Stimulated activated CD4-positive, alpha-beta T cell treated with anti-CD3 and anti-CD28 coated beads, Interleukin-2, amount 100 ng/mL, for 24 hours (primary cell): ENCODE measurements at regions not wholly inside any gene's neighbourhood (a gene's known extent, or its start where the extent isn't known, plus 50 kb on each side); places are given as distances from the start of the nearest gene placed in this dataset.
"Not testable (repeated sequence)": the region's sequence is repeated elsewhere in the genome, so short reads cannot be mapped to it uniquely, and the experiment has no call there.

Source experiments
- DNase-seq, 2 donors: peaks; one replicate each; pipeline ENCODE4 v3.0.0-alpha.2; 2020

GRCh38 chr4:132097041-132097440 lies 1052.1 kb upstream of the PCDH10 start:
- DNase-seq = no peak

- no peak for DNase-seq
These were observed 1047.6 kb upstream of the PCDH10 start for GRCh38 chr4:132101526-132101925.

- no peak for DNase-seq
These were observed 1040.3 kb upstream of the PCDH10 start for GRCh38 chr4:132108784-132109183.

- no peak for DNase-seq
These were observed 1034.2 kb upstream of the PCDH10 start for GRCh38 chr4:132114885-132115284.

GRCh38 chr4:132122741-132123140 lies 1026.4 kb upstream of the PCDH10 start:
- not testable (repeated sequence) for DNase-seq

GRCh38 chr4:132123870-132124623 lies 1025.0 kb upstream of the PCDH10 start:
- DNase-seq = no peak

- no peak for DNase-seq
These were observed 1024.5 kb upstream of the PCDH10 start for GRCh38 chr4:132124624-132124974.

- DNase-seq = no peak
These were observed 1024.0 kb upstream of the PCDH10 start for GRCh38 chr4:132125131-132125530.

- DNase-seq = no peak
These were observed 1016.7 kb upstream of the PCDH10 start for GRCh38 chr4:132132433-132132832.

GRCh38 chr4:132169660-132170059 lies 979.4 kb upstream of the PCDH10 start:
- DNase-seq = no peak

- DNase-seq = no peak
These were observed 969.1 kb upstream of the PCDH10 start for GRCh38 chr4:132180020-132180427.

- DNase-seq = no peak
These were observed 953.9 kb upstream of the PCDH10 start for GRCh38 chr4:132195176-132195575.

GRCh38 chr4:132203618-132204017 lies 945.5 kb upstream of the PCDH10 start:
- no peak for DNase-seq

GRCh38 chr4:132214519-132214918 lies 934.6 kb upstream of the PCDH10 start:
- no peak for DNase-seq

GRCh38 chr4:132218406-132218805 lies 930.7 kb upstream of the PCDH10 start:
- DNase-seq = no peak

GRCh38 chr4:132227151-132227856 lies 921.8 kb upstream of the PCDH10 start:
- DNase-seq = no peak

GRCh38 chr4:132227857-132228165 lies 921.3 kb upstream of the PCDH10 start:
- DNase-seq = peak in 1 of 2 donors; percentile 9

- DNase-seq = no peak
These were observed 920.4 kb upstream of the PCDH10 start for GRCh38 chr4:132228676-132229075.

GRCh38 chr4:132230025-132230424 lies 919.1 kb upstream of the PCDH10 start:
- DNase-seq = no peak

GRCh38 chr4:132238697-132239096 lies 910.4 kb upstream of the PCDH10 start:
- DNase-seq = no peak

- DNase-seq = no peak
These were observed 909.0 kb upstream of the PCDH10 start for GRCh38 chr4:132240081-132240480.

- no peak for DNase-seq
These were observed 903.8 kb upstream of the PCDH10 start for GRCh38 chr4:132245319-132245718.

- no peak for DNase-seq
These were observed 884.9 kb upstream of the PCDH10 start for GRCh38 chr4:132264176-132264575.

- DNase-seq = no peak
These were observed 882.7 kb upstream of the PCDH10 start for GRCh38 chr4:132266374-132266773.

GRCh38 chr4:132267321-132267720 lies 881.8 kb upstream of the PCDH10 start:
- no peak for DNase-seq
